Left lung (tissue), 4 donors: ENCODE measurements at regions not wholly inside any gene's neighbourhood (a gene's known extent, or its start where the extent isn't known, plus 50 kb on each side); places are given as distances from the start of the nearest gene placed in this dataset.
"Not testable (repeated sequence)": the region's sequence is repeated elsewhere in the genome, so short reads cannot be mapped to it uniquely, and the experiment has no call there.

Experiments
- ATAC-seq: fragments of 200-7000 bp; cut with Tn5 transposase; one replicate; pipeline ENCODE4 v1.9.1; 2020; ENCODE audit warnings: moderate library complexity
- DNase-seq, 4 donors: peaks; one replicate each; pipeline ENCODE4 v3.0.0-alpha.2; 2013 to 2020
- H3K27ac ChIP-seq, 2 donors: fragments of 200-600 bp; sonication (generic) in 1 of 2; one replicate each; pipeline versions ENCODE4 v1.5.0 to v1.8.0; 2020 to 2021
- H3K27me3 ChIP-seq, 2 donors: fragments of 200-600 bp; sonication (generic) in 1 of 2; one replicate each; pipeline versions ENCODE4 v1.5.0 to v1.8.0; 2020 to 2021
- H3K36me3 ChIP-seq, 2 donors: fragments of 200-600 bp; sonication (generic) in 1 of 2; one replicate each; pipeline versions ENCODE4 v1.5.0 to v1.8.0; 2020 to 2021
- H3K4me1 ChIP-seq, 2 donors: fragments of 200-600 bp; one replicate each; pipeline ENCODE4 v1.8.0; 2021
- H3K4me3 ChIP-seq, 2 donors: fragments of 200-600 bp; sonication (generic) in 1 of 2; one replicate each; pipeline versions ENCODE4 v1.5.0 to v1.8.0; 2020 to 2021; ENCODE audit warnings: mild to moderate bottlenecking in 1 of 2
- H3K9me3 ChIP-seq, 2 donors: fragments of 200-600 bp; sonication (generic) in 1 of 2; one replicate each; pipeline versions ENCODE4 v1.5.0 to v1.8.0; 2020 to 2021
- intact Hi-C, 2 donors: fragments of 100-400 bp; cut with DNase I; formaldehyde crosslinking; loops; one replicate each; pipeline versions ENCODE4 v1.11.2 to v1.14.2; 2022
- TF ChIP-seq, protein P1 (sequence below), 2 donors: fragments of 200-600 bp; sonication (generic) in 1 of 2; IDR thresholded peaks; one replicate each; pipeline versions ENCODE4 v1.5.0 to v1.8.0; 2021; ENCODE audit warnings: antibody characterized with exemption in 2 of 2
- donor health status: DM: no; HTN: yes; CAD: no.
- donor health status: DM: no; HTN: no; CAD: no.

DNA sequence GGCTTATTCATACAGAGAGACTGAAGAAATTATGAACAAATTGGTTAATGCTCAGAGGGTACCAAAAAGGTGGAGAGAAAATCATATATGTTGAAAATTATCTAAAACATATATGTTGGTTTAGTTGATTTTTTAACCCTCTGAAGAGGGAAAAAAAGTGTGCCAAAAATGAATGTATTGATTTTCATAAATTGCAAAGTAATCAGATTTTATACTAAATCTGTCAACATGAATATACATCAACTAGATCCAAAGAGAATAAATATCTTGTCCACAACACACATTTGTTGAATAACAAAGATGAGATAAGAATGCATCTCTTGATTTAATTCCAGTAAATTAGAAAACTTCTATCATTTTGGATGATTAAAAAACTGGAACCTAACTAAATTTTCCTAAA lies 125.3 kb upstream of the TACR3 start:
- DNase-seq: no peak
- TF ChIP-seq, protein P1, sequence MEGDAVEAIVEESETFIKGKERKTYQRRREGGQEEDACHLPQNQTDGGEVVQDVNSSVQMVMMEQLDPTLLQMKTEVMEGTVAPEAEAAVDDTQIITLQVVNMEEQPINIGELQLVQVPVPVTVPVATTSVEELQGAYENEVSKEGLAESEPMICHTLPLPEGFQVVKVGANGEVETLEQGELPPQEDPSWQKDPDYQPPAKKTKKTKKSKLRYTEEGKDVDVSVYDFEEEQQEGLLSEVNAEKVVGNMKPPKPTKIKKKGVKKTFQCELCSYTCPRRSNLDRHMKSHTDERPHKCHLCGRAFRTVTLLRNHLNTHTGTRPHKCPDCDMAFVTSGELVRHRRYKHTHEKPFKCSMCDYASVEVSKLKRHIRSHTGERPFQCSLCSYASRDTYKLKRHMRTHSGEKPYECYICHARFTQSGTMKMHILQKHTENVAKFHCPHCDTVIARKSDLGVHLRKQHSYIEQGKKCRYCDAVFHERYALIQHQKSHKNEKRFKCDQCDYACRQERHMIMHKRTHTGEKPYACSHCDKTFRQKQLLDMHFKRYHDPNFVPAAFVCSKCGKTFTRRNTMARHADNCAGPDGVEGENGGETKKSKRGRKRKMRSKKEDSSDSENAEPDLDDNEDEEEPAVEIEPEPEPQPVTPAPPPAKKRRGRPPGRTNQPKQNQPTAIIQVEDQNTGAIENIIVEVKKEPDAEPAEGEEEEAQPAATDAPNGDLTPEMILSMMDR (IDR thresholded peaks at IDR 0.05): no peak
- no peaks in the 10 kb centered on the region for H3K27me3 ChIP-seq
- ATAC-seq: no peak
- H3K36me3 ChIP-seq: no peaks in the 10 kb centered on the region
- H3K4me3 ChIP-seq: no peak overlapping the region
- no peak overlapping the region for H3K27ac ChIP-seq
- no peaks in the 10 kb centered on the region for H3K4me1 ChIP-seq
- peaks cover 0 to 33% of the 10 kb centered on the region in 2 donors for H3K9me3 ChIP-seq
- intact Hi-C loops: no loop called here

DNA sequence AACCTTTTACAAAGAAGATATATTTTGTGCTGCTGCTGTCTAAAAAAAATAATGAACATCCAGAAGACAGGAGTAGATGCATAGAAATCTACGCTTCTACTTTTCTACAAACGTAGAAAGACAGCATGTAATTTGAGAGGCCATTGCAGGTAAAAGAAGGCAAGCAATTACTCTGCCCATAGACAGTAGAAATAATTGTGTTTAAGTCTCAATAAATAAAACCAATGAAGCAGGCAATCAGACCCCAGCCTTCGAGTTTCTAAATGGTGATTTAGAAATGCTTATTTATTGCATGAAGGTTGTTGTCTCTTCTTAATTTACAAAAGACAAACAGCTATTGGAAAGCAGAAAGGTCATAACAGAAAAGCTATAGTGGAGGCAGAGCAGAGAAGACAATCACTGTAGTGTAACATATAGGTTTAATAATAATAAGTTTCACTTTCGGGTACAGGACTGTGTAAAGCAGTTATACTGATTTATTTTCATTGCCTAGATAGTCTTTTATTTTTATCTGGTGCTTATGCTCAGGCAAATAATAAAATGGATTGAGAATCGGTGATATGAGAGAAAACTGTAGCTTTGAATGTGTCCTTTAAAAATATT lies 123.0 kb upstream of the TACR3 start:
- Histone ChIP-seq H3K9me3 (peaks cover 0 to 12% of the 10 kb centered on the region in 2 donors), H3K4me3 (no peak overlapping the region), H3K27me3 (no peaks in the 10 kb centered on the region), H3K4me1 (no peaks in the 10 kb centered on the region), H3K36me3 (no peaks in the 10 kb centered on the region), H3K27ac (no peak overlapping the region)
- TF ChIP-seq, protein P1 (IDR thresholded peaks at IDR 0.05): no peak
- intact Hi-C loops: no loop called here
- no peak for DNase-seq
- no peak for ATAC-seq

DNA sequence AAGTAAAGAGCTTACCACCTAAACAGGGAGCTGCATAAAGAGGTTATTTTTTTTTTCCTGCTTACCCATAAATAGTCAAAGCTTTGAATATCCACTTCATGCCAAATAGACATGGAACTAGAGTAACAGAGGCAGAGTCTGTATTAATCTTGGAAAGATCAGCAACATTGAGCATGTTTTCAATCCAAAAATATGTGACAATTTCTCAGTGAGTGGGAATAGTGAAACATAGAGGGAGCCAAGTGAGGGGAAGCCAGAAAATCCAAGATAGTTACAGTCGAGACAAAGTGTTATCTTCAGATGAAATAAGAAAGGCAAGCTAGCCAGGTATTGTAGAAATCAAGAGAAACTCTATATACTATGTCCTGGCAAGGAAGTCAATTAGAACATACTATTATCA lies 122.3 kb upstream of the TACR3 start:
- intact Hi-C loops: no loop called here
- H3K9me3 ChIP-seq: peaks cover 0 to 6% of the 10 kb centered on the region in 2 donors
- H3K27ac ChIP-seq: no peak overlapping the region
- H3K4me3 ChIP-seq: no peak overlapping the region
- H3K4me1 ChIP-seq: no peaks in the 10 kb centered on the region
- no peaks in the 10 kb centered on the region for H3K27me3 ChIP-seq
- TF ChIP-seq, protein P1 (IDR thresholded peaks at IDR 0.05): no peak
- DNase-seq (no peak), ATAC-seq (no peak)
- H3K36me3 ChIP-seq: no peaks in the 10 kb centered on the region

DNA sequence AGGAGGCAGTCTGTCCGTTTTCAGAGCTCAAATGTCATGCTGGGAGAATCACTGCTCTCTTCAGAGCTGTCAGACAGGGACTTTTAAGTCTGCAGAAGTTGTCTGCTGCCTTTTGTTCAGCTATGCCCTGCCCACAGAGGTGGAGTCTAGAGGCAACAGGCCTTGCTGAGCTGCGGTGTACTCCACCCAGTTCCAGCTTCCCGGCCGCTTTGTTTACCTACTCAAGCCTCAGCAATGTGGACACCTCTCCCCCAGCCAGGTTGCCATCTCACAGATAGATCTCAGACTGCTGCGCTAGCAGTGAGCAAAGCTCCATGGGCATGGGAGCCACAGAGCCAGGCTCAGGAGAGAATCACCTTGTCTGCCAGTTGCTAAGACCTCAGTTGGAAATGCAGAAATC lies 90.5 kb upstream of the TACR3 start:
- H3K27me3 ChIP-seq, DNase-seq, H3K36me3 ChIP-seq, H3K27ac ChIP-seq, ATAC-seq, H3K4me1 ChIP-seq, H3K9me3 ChIP-seq, intact Hi-C loops, H3K4me3 ChIP-seq: not testable (repeated sequence)

DNA sequence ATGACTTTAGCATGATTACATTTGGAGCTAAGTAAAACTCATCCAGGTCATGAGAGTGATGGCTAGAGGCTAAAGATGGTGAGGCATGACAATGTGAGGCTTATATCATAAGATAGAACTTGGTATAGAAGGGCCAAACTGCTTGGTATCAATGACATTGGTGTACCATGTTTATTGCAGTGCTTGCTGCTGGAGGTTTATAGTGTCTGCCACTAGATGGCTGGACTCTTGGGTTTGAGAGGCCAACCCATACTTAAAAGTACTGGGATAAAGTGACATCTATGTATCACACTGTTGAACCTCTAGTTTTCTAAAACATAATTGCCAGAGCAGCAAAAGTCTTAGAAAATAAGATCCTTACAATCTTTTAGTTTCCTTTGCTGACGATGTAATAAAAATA lies 83.0 kb upstream of the TACR3 start:
- H3K27ac ChIP-seq: no peak overlapping the region
- ATAC-seq (no peak), DNase-seq (no peak)
- no peaks in the 10 kb centered on the region for H3K27me3 ChIP-seq
- TF ChIP-seq, protein P1 (IDR thresholded peaks at IDR 0.05): no peak
- no peaks in the 10 kb centered on the region for H3K4me1 ChIP-seq
- intact Hi-C loops: no loop called here
- H3K4me3 ChIP-seq: no peak overlapping the region
- no peaks in the 10 kb centered on the region for H3K36me3 ChIP-seq
- H3K9me3 ChIP-seq: peaks cover 0 to 11% of the 10 kb centered on the region in 2 donors

DNA sequence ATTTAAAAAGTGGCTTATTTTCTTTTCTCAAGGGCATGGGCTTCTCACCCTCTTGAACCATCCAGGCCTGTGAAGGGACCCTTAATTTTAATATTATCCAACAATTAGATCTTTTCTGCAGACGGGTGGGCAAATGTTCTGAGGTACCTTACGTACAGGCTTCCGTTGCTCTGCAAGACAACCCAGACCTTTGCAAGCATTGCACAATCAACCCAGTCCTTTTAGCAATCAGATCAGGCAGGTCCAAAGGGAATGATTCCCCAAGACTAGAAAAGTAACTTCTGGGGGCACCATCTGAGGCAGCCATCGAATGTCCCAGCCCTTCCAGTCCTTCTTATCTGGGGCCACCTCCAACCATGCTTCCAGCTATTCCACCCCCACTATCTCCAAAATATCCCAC lies 67.3 kb upstream of the TACR3 start:
- Histone ChIP-seq H3K4me1 (no peaks in the 10 kb centered on the region), H3K27ac (no peak overlapping the region), H3K9me3 (peaks cover 0 to 43% of the 10 kb centered on the region in 2 donors), H3K27me3 (no peaks in the 10 kb centered on the region), H3K36me3 (no peaks in the 10 kb centered on the region), H3K4me3 (no peak overlapping the region)
- ATAC-seq (no peak), DNase-seq (no peak)
- intact Hi-C loops: no loop called here
- TF ChIP-seq, protein P1 (IDR thresholded peaks at IDR 0.05): no peak
